A673 (cell line): ENCODE measurements at regions not wholly inside any gene's neighbourhood (a gene's known extent, or its start where the extent isn't known, plus 50 kb on each side); places are given as distances from the start of the nearest gene placed in this dataset.

Experiments
- BruUV-seq: library from RNA; stranded (reverse); fragments of 400-500 nt; replicated peaks from 2 replicates; lab custom pipeline; 2021; lab: Mats Ljungman, UMichigan
- CTCF ChIA-PET: fragments of 300-600 bp; sonication (Branson Sonifier 250); formaldehyde crosslinking; loops from one replicate; lab custom pipeline; 2022; ENCODE audit warnings: antibody characterized with exemption; lab: Charles Lee
- POLR2A ChIA-PET: fragments of 300-600 bp; sonication (Branson Sonifier 250); formaldehyde crosslinking; loops from one replicate; lab custom pipeline; 2022; ENCODE audit warnings: antibody characterized with exemption; ENCODE audit not compliant: low non-redundant PET; lab: Charles Lee
- DNase-seq: peaks from one replicate; pipeline ENCODE4 v3.0.0-alpha.2; 2015; ENCODE audit warnings: low spot score
- H3K27ac ChIP-seq: fragments of 200-600 bp; sonication (generic); 2 replicates; pipeline ENCODE4 v1.5.1; 2016; ENCODE audit warnings: mixed run types, low read depth, mild to moderate bottlenecking, mixed read lengths, antibody characterized with exemption, low read length; ENCODE audit not compliant: poor library complexity, severe bottlenecking
- H3K27me3 ChIP-seq: fragments of 200-600 bp; sonication (generic); replicated peaks from 2 replicates; pipeline ENCODE4 v1.6.1; 2017; ENCODE audit warnings: mixed run types, low read depth, mild to moderate bottlenecking, mixed read lengths, antibody characterized with exemption, low read length; ENCODE audit not compliant: insufficient read depth, poor library complexity
- H3K36me3 ChIP-seq: fragments of 200-600 bp; sonication (generic); 2 replicates; pipeline ENCODE4 v1.6.1; 2016; ENCODE audit warnings: mixed run types, mild to moderate bottlenecking, mixed read lengths, antibody characterized with exemption, low read length; ENCODE audit not compliant: insufficient read depth, poor library complexity, severe bottlenecking
- H3K4me1 ChIP-seq: fragments of 200-600 bp; sonication (generic); 2 replicates; pipeline ENCODE4 v1.6.1; 2017; ENCODE audit warnings: mixed run types, mild to moderate bottlenecking, mixed read lengths, antibody characterized with exemption, low read length; ENCODE audit not compliant: insufficient read depth, poor library complexity, severe bottlenecking
- H3K4me3 ChIP-seq: fragments of 200-600 bp; sonication (generic); 2 replicates; pipeline ENCODE4 v1.5.1; 2016; ENCODE audit warnings: low read depth, mixed run types, mild to moderate bottlenecking, mixed read lengths, low read length; ENCODE audit not compliant: poor library complexity, severe bottlenecking
- H3K9me3 ChIP-seq: fragments of 200-600 bp; sonication (generic); 2 replicates; pipeline ENCODE4 v1.6.1; 2016; ENCODE audit warnings: mixed run types, low read depth, mild to moderate bottlenecking, mixed read lengths, antibody characterized with exemption, low read length; ENCODE audit not compliant: poor library complexity, severe bottlenecking
- EZH2 ChIP-seq: fragments of 200-600 bp; sonication (generic); IDR thresholded peaks from 2 replicates; pipeline ENCODE4 v1.6.1; 2017; ENCODE audit warnings: borderline replicate concordance, low read depth, mild to moderate bottlenecking, mixed read lengths, antibody characterized with exemption, low read length; ENCODE audit not compliant: poor library complexity, severe bottlenecking
- intact Hi-C: fragments of 100-400 bp; cut with micrococcal nuclease; formaldehyde crosslinking; loops from one replicate; pipeline ENCODE4 v1.10.0; 2022; ENCODE audit not compliant: unreplicated experiment
- TF ChIP-seq, protein P1 (sequence below): fragments of 300-800, 200-600 bp; sonication (generic); conservative IDR thresholded peaks from 2 replicates; pipeline ENCODE4 v1.5.1; 2017; ENCODE audit warnings: low read depth, mild to moderate bottlenecking, antibody characterized with exemption, low read length, moderate library complexity, mixed read lengths

GRCh38 chr18:59751186-59751585 is 54.0 kb upstream of the CCBE1 start:
- BruUV-seq = no TSS peak
- Histone ChIP-seq H3K9me3 (no peaks in the 10 kb centered on the region), H3K27me3 (no peaks in the 10 kb centered on the region), H3K36me3 (no peaks in the 10 kb centered on the region), H3K4me3 (no peak overlapping the region), H3K4me1 (no peaks in the 10 kb centered on the region), H3K27ac (no peak overlapping the region)
- ChIA-PET CTCF (no interaction called here), POLR2A (no interaction called here)
- intact Hi-C loops = no loop called here
- no peak for DNase-seq
- no peak for TF ChIP-seq EZH2
- TF ChIP-seq, protein P1, sequence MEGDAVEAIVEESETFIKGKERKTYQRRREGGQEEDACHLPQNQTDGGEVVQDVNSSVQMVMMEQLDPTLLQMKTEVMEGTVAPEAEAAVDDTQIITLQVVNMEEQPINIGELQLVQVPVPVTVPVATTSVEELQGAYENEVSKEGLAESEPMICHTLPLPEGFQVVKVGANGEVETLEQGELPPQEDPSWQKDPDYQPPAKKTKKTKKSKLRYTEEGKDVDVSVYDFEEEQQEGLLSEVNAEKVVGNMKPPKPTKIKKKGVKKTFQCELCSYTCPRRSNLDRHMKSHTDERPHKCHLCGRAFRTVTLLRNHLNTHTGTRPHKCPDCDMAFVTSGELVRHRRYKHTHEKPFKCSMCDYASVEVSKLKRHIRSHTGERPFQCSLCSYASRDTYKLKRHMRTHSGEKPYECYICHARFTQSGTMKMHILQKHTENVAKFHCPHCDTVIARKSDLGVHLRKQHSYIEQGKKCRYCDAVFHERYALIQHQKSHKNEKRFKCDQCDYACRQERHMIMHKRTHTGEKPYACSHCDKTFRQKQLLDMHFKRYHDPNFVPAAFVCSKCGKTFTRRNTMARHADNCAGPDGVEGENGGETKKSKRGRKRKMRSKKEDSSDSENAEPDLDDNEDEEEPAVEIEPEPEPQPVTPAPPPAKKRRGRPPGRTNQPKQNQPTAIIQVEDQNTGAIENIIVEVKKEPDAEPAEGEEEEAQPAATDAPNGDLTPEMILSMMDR = no peak

- no peaks in the 10 kb centered on the region for H3K27me3 ChIP-seq
- H3K4me3 ChIP-seq = no peak overlapping the region
- DNase-seq = no peak
- no peaks in the 10 kb centered on the region for H3K4me1 ChIP-seq
- H3K27ac ChIP-seq = no peak overlapping the region
- H3K36me3 ChIP-seq = no peaks in the 10 kb centered on the region
- no peaks in the 10 kb centered on the region for H3K9me3 ChIP-seq
- POLR2A ChIA-PET = no interaction called here
- BruUV-seq = no TSS peak
- intact Hi-C loops = no loop called here
- CTCF ChIA-PET = no interaction called here
- TF ChIP-seq, protein P1 = no peak
- no peak for TF ChIP-seq EZH2
Observed at GRCh38 chr18:59748628-59749360, 51.6 kb upstream of the CCBE1 start.
